UCSD-AML1 (cell line): ENCODE measurements at regions not wholly inside any gene's neighbourhood (a gene's known extent, or its start where the extent isn't known, plus 50 kb on each side); places are given as distances from the start of the nearest gene placed in this dataset.

Experiments used
- DNase-seq: peaks from one replicate; lab custom pipeline; 2025; ENCODE audit not compliant: unreplicated experiment; lab: John Stamatoyannopoulos, UW

GRCh38 chr18:78130232-78131195 lies 849.1 kb upstream of the SALL3 start:
- no peak for DNase-seq

GRCh38 chr18:78133729-78134128 lies 845.9 kb upstream of the SALL3 start:
- no peak for DNase-seq

- no peak for DNase-seq
These were observed 842.6 kb upstream of the SALL3 start for GRCh38 chr18:78136986-78137385.

GRCh38 chr18:78138983-78139496 lies 840.6 kb upstream of the SALL3 start:
- no peak for DNase-seq

DNA sequence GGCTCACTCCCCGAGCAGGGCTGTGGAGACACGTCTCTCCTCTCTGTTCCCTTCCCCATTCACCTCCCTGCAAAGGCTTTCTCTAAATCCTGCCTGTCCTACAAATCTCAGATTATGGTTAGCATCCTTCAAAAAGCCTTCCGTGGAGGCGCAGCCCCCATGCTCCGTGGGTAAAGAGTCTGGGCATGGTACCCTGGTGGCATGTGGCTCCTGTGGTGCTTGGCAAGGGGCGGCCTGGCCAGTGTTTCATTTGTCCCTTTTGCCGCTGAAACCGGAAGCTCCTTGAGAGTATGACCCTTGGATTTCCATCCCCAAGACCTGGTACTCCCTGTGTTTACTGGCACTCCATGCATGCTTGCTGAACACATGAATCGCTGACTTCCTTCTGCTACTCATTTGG lies 839.3 kb upstream of the SALL3 start:
- DNase-seq, result no peak

DNA sequence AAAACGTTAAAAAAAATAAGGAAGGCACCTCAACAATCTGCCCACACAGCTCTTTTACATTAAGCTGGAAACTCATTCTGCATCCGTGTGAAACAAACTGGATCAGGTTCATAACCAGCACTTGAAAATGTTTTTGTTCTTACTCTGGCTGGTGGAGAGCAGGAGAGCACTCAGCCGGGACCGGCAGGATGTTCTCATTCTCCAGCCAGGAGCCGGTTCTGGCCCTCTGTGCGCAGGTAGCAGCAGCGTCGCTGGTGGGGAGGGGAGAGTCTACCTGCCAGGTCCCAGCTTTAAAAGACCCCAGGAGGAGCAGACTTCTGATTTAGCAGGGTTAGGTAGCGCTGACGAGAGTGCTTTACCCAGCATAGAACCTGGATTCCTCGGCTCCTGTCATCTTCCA lies 834.9 kb upstream of the SALL3 start:
- DNase-seq, result no peak

DNA sequence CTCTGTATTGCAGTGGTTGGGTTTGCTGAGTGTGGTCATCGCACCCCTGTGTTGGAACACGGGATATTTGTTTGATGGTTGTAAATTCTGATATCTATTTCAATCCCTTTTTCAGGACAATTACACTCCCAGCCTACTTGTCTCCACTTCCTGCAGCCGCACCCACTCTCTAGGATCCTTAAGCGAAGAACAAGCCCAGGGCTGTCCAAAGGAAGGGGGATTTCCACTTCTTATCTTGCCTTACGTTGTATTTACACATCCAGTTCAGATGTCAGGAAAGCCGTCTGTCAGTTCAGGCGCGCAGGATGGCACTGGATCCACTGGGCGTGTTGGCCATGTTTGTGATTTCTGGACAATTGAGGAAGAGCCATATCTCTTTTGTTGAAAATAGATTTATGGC lies 834.5 kb upstream of the SALL3 start:
- no peak for DNase-seq

GRCh38 chr18:78146136-78147085 lies 833.2 kb upstream of the SALL3 start:
- no peak for DNase-seq

DNA sequence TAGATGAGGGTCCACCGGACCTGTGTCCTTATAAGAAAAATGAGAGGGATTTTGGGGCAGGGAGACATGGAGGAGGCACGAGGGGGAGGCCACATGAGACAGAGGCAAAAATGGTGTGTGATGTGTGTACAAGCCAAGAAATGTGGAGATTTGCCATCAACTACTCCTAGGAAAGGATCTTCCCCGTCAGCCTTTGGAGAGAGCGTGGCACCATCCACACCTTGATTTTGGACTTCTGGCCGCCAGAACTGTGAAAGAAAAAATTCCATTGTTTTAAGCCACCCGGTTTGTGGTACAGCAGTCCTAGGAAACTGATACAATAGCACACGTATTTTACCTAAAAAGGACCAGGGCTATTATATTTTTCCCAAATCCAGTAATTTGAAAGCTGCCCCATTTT lies 829.0 kb upstream of the SALL3 start:
- DNase-seq, result no peak

DNA sequence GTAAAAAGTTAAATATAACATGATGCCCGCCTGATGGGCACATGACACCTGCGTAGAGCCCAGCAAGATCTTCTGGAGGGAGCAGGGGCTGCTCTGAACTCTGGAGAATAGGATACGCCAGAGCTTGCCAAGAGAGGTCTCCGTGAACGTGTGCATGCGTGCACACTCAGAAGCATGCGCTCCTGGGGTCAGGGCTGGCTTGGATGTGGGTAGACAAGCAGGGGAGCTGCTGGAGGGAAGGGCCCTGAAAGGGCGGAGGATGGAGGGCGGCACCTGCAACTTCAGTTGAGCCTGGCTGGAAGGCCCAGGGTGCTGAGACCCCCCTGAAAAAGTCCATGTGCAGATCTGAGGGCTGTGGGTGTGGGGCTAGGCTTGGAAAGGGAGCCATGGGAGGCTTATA lies 828.4 kb upstream of the SALL3 start:
- DNase-seq, result no peak

DNA sequence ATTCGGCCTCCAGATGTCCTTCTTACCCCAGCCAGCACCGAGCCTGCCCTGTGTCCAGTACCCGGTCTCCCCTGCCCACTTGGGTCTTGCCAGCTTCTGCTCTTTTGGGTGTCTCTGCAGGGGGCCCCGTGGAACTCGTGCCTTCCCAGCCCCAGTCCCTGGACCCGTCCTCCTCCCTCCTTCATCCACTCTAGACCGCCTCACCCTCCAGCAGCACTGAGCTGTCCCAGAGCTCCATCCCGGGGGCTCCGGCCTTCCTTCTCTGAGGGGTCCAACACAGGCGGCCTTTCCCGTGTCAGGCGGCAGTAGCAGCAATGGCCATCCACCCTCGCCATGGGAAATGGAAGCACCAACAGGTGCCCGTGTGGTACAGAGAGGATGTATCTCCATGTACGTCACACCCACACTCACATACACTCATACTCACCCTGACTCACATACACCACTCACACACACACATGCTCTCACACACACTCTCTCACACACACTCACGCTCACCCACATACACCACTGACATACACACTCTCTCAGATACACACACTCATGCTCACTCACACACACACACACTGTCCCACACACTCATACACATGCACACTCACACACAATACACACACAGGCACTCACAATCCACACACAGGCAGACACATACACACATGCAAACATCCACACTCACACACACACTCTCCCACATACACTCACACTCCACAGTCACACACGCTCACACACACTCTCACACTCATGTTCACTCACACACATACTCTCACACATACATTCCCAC lies 827.5 kb upstream of the SALL3 start:
- no peak for DNase-seq

DNA sequence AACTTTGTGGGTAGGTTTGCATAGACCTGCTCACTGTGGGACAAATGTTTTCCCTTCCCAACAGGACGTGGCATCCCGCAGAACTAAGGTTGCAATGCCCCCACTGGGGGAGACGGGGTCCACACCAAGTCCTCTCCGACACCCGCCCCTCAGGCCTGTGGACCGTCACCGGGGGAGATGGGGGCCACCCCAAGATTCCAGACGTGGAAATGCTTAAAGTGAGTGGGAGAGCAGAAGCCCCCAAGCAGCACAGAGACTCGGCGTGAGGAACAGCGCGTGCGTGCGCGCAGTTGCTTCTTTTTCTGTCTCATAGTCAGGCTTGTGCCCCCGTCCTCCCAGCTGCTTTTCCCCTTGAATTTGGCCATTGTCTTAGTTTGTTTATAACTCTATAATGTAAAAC lies 826.3 kb upstream of the SALL3 start:
- no peak for DNase-seq

DNA sequence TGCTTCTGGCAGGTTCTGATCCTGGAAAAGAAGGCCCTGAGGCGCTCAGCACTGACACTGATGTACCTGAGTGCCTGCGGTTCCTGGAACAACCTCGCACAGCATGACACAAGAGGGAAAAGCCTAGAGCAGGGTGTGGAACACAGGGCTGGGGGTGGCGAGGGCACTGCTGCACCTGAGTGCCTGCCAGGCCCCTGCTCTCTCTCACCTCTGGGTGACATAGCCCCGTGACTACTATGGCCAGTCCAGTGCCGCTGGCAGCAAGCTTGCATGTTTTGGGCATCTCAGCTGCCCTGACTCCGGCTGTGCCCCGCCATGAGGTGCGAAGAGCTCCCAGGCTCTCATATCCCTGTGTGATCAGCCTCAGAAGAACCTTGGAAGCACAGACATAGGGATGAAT lies 825.2 kb upstream of the SALL3 start:
- no peak for DNase-seq

GRCh38 chr18:78154853-78155252 lies 824.8 kb upstream of the SALL3 start:
- no peak for DNase-seq

GRCh38 chr18:78156466-78156865 lies 823.2 kb upstream of the SALL3 start:
- DNase-seq, result no peak

GRCh38 chr18:78158943-78159342 lies 820.7 kb upstream of the SALL3 start:
- DNase-seq, result no peak

GRCh38 chr18:78159397-78159796 lies 820.2 kb upstream of the SALL3 start:
- DNase-seq, result no peak

DNA sequence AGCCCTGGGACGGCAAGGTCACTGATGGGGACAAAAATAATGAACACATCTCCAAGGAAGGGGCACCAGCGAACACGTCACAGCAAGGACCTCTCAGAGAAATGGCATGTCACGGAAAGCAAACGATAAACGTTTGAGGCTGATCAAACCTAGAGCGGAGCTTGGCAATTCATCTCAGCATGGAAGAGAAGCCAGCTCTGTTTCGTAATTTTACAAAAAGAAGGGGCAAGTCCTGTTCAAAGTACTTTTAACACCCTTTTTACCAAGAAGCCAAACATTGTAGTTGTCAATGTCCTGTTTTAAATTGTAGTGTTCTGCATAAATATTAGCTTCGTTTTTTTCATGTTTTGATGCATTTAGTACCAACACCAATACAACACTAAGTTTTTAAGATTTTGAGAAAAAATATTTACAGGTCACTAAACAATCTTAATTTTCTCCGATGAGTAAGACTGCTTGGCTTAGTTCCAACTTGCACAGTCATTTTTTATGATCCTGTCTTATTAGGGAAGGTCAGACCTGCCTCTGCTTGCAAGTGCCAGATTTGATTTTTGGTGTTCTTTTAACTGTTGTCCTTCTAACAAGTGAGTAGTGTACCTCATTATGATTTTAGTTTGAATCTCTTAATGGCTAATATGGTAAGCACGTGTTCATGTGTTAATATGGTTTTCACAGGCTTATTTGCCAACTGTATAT lies 818.5 kb upstream of the SALL3 start:
- no peak for DNase-seq

DNA sequence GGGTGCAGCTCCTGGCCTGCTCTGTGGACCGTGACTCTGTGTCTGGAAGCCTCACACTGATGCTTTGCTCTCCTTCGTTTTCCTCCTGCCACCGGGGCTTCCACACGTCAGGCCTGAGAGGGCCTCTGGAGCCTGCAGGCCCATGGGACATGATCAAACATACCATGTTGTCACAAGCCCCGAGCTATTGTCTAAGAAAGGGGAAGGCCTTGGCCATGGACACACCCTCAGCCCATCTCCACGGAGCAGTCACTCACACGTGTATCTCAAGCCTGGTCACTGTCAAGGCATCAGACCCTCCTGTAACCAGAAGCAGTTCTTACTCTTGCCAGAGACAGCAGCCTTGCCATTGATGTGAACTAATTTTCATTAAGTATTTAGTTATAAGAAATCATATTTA lies 814.1 kb upstream of the SALL3 start:
- DNase-seq, result no peak

DNA sequence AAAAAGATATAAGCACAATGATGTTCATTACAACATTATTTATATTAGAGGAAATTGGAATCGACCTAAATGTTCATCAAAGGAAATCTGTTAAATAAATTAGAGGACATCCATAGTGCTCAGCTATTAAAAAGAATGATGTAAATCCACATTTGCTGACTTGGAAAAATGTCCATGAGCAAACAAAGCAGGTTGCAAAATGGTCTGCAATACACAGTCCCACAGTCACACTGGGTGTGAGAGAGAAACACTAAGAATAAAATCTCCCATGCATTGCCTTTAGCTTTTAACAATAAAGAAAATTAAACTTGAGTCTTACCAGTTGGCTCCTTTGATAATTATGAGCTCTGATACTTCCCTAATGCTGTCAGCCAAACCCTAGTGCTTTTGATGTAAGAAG lies 811.1 kb upstream of the SALL3 start:
- no peak for DNase-seq
